NCI-H2227 (cell line): ENCODE measurements at regions not wholly inside any gene's neighbourhood (a gene's known extent, or its start where the extent isn't known, plus 50 kb on each side); places are given as distances from the start of the nearest gene placed in this dataset.

Experiments
- DNase-seq: peaks from one replicate; lab custom pipeline; 2025; ENCODE audit not compliant: unreplicated experiment; lab: John Stamatoyannopoulos, UW

DNA sequence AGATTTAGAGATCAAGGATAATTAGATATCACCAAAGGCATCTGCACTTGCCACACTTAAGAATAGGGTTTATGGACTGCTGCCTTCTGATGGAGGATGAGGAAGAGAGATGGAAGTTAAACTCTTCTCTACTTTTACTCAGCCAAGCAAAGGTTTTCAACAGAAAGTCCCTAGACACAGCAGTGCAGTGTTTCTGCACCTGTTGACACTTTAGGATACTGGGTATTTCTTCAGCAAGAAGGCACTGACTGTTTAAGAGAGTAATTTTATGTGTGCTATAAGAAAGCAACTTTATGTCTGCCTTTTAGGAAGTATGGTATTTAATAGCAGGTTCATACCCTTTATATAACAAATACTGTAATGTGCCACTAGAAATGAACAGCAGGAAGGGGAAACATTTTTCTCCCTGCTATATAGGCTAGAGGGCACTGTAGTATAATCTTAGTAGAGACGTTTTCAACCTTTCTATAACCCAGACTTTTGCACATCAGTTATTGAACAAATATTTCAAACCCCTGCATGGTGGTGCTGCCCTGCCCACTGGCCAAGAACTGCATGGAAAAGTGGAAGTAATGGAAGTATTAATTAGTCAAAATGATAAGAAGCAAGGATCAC, 225.0 kb upstream of the GRIP1 start:
- no peak for DNase-seq

DNA sequence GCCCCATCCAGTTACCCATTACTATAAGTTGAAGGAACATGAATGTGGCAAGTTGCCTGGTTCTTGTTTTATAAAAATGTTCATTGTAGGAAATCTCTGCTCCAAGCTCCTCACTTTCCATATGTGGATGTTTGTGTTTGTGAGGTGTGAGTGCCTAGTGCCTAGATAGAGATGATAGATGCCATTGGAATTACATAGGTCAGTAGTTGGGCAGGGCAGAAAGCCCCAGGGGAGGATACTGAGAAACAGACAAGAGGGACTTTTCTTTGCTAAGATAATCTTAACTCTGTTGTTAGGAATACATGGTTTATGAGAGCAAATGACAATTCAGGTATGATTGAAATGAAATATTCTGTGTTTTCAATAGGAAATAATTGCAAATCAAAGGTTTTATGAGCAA, 226.3 kb upstream of the GRIP1 start:
- no peak for DNase-seq

GRCh38 chr12:66910366-66910974, 231.6 kb upstream of the GRIP1 start:
- no peak for DNase-seq

DNA sequence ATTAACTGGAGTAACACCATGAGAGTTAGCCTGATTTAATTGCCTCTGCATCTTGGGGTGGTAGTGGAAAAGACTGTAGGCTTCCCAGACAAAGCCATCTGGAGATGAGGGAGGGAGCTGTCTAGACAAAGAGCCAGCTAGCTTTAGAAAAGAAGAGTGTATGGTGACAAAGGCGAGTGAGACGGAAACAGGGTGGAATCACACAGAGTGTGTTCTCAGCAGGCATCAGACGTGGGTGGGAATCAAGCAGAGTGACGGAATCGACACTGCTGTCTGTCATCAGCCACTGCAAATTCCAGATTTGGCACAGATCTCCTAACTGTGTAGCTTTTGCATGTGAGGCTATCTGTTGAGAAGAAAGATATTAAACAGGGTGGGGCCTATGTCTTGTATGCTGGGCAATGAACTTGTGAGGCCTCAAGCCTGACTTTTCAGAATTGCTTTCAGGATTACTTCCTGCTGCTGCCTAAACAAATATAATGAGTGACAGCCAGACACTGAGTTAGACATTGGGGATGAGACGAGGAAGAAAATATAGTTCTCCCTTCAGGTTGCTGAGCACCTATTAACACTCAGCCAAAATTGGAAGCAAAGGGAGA, 236.5 kb upstream of the GRIP1 start:
- no peak for DNase-seq

- DNase-seq, result no peak
These were observed 237.3 kb upstream of the GRIP1 start for GRCh38 chr12:66916189-66916588.

- DNase-seq, result no peak
These were observed 240.6 kb upstream of the GRIP1 start for GRCh38 chr12:66919466-66919865.

DNA sequence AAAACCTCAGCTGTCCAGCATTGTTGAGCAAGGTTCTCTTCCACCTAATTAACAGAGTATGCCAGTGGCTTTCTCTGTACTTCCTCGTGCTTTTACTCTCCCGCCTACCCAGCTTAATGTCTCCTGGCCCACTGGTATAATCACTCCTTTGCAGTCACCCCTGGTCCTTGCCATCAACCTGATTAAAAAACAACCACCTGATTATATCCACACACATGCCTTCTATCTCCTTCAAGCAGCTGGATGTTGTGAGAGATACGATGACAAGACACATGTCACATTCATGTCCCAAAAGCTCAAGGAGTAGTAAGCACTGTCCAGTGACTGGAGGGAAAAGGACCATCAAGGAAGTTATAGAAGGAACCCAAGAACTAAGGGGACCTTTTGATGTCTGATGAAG, 241.3 kb upstream of the GRIP1 start:
- DNase-seq, result no peak

DNA sequence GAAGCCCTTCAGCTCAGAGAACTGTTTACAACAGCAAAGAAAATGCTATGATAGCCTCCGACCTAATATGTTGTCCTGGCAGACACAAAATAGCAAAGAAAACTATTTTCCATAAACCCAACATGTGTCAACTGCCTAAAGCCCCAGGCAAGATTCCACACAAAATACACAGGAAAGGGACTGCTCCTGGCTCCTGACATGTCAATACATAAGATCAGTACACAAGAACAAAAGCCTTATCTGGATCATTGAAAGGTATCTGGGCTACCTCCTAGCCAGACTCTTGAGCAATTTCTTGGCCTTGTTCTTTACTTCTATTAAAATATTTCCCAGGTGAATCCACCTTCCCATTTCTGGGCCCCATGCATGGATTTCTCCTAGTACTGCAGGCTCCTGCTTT, 242.3 kb upstream of the GRIP1 start:
- DNase-seq, result no peak

GRCh38 chr12:66925083-66925482, 246.2 kb upstream of the GRIP1 start:
- no peak for DNase-seq

DNA sequence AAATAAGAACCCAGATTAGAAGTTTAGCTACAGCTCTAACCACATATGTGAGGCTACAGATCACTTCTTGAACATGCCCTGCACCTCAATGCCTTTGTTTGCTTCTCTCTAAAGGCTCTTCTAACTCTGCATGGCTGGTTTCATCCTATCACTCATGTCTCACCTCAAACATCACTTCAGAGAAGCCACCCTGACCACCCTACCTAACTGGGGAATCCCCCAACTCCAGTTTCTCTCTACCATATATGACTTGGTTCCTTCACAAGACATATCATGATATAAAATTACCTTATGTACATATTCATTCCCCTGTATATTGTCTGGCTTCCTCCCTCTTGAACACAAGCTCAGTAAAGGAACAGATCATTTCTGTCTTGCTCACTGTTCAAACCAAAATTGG, 250.2 kb upstream of the GRIP1 start:
- DNase-seq, result no peak

DNA sequence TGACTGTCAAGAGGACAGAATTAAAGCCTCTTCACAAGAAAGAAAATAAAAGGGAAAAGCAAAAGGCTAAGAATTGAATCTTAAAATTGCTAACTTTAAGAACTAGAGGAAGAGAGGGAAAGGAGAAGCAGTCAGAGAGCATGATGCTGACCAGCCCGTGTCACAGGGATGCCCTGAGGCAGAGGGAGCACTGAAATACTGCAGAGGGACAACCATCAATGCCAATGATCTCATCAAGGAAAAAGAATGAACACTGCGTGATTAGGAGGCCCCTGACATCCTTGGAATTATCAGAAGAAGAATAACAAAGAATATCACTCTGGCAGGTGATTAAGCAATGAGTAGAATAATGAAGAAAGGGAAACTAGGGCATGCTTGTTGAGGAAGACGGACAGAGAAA, 252.2 kb upstream of the GRIP1 start:
- DNase-seq, result no peak

- no peak for DNase-seq
These were observed 253.2 kb upstream of the GRIP1 start for GRCh38 chr12:66932126-66932525.

- DNase-seq, result no peak
These were observed 255.6 kb upstream of the GRIP1 start for GRCh38 chr12:66934302-66935062.

GRCh38 chr12:66941150-66941549, 262.3 kb upstream of the GRIP1 start:
- DNase-seq, result no peak

GRCh38 chr12:66942741-66943465, 264.0 kb upstream of the GRIP1 start:
- DNase-seq, result no peak

- DNase-seq, result no peak
These were observed 265.5 kb upstream of the GRIP1 start for GRCh38 chr12:66944365-66944764.

DNA sequence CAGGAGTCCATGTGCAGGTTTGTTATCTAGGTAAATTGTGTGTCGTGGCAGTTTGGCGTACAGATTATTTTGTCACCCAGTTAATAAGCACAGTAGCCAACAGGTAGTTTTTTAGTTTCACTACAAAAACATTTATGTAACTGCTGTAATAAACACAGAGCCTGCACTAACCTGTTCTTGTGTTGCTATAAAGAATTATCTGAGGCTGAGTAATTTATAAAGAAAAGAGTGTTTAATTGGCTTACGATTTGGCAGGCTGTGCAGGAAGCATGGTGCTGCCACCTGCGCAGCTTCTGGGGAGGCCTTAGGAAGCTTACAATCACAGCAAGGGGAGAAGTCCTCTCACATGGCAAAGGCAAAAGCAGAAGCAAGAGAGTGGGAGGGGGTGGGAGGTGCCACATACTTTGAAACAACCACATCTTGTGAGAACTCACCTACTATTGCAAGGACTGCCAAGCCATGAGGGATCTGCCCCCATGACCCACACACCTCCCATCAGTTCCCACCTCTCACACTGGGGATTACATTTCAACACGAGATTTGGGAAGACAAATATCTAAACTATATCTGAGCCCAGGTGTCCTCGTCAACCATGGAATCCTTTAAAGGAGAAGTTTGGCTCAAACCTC, 266.4 kb upstream of the GRIP1 start:
- no peak for DNase-seq

- DNase-seq, result no peak
These were observed 268.2 kb upstream of the GRIP1 start for GRCh38 chr12:66947119-66947518.

GRCh38 chr12:66952668-66953067, 273.8 kb upstream of the GRIP1 start:
- DNase-seq, result no peak

DNA sequence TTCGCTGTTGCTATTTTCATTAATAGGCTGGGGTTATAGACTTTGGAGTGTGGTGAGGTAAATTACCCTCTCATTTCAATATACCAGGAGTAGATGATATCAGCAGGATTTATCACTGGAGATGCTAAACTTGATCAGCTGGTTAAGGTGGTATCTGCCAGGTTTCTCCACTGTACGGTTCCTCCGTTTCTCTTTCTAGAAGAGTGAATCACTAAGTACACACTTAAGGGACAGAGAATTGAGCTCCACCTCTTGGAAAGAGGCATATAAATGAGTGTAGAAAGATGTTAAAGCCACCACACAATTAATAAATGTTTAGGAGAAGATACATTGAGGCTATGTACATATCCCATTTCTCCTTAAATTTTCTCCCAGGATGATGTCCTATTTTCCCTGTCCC, 277.4 kb upstream of the GRIP1 start:
- DNase-seq, result no peak

- DNase-seq, result no peak
These were observed 280.4 kb upstream of the GRIP1 start for GRCh38 chr12:66959276-66959675.
